ENCODE measurements at regions not wholly inside any gene's neighbourhood (a gene's known extent, or its start where the extent isn't known, plus 50 kb on each side); places are given as distances from the start of the nearest gene placed in this dataset.

DNA sequence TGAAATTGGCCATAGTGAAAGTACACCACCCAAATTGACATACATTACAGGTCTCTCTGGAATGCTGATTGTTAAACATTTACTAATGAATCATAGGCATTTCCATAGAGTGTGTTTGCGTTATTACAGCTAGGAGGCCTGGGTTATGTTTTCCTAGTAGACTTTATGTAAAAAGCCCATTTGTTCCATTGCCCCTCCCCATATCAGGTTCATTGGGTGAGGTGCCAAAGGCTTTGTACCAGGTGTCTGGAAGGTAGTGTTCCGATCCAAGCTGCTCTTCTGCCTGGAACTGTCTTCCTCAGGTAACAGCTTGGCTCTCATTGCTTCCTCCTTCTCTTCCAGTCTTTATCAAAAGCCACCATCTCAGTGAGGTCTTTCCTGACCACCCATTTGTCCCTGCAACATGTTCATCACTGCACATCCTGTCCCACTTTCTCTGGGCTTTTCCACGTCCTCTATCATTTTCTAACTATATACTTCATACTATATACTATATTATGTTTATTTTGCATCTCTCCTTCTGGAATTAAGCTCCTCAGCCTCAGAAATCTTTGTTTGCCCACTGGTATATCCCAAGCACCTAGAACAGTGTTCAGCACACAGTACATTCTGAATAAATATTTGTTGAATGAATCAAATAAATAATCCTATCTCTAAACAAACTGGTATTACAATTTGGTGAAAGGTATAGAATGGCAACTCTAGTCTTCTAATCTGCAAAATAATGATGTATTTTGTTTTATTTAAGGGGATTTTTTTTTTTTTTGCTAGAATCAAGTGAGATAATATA, 252.3 kb downstream of the KTN1 start:
- no peaks in the 10 kb centered on the region for H3K27me3 ChIP-seq (ENCODE audit: control insufficient read depth in 3 of 3, insufficient read depth in 3 of 3, low read length in 2 of 3)
- 55 to 81% methylated on average over 3 of the region's 3 CpGs for WGBS, 2 donors
- H3K36me3 ChIP-seq (ENCODE audit: control insufficient read depth in 4 of 4, insufficient read depth in 4 of 4, low read length in 4 of 4): no peaks in the 10 kb centered on the region
- no peaks in the 10 kb centered on the region for H3K9me3 ChIP-seq (ENCODE audit: control insufficient read depth in 4 of 4, insufficient read depth in 3 of 4, low read length in 3 of 4)
- H3K4me3 ChIP-seq: no peak overlapping the region
- H3K9ac ChIP-seq (ENCODE audit: insufficient read depth in 1 of 2, low read length in 2 of 2): no peak overlapping the region
- DNase-seq: peak in 2 of 3 donors; percentile 47 to 66
- peaks cover 0 to 3% (median 0%) of the 10 kb centered on the region in 5 donors for H3K4me1 ChIP-seq (ENCODE audit: control insufficient read depth in 5 of 5, insufficient read depth in 5 of 5, low read length in 5 of 5)
- H3K27ac ChIP-seq (ENCODE audit: low read depth in 1 of 2, low read length in 1 of 2): no peak overlapping the region
- ATAC-seq (ENCODE audit: insufficient read depth, low FRiP score): no peak
- TF ChIP-seq, protein P1, sequence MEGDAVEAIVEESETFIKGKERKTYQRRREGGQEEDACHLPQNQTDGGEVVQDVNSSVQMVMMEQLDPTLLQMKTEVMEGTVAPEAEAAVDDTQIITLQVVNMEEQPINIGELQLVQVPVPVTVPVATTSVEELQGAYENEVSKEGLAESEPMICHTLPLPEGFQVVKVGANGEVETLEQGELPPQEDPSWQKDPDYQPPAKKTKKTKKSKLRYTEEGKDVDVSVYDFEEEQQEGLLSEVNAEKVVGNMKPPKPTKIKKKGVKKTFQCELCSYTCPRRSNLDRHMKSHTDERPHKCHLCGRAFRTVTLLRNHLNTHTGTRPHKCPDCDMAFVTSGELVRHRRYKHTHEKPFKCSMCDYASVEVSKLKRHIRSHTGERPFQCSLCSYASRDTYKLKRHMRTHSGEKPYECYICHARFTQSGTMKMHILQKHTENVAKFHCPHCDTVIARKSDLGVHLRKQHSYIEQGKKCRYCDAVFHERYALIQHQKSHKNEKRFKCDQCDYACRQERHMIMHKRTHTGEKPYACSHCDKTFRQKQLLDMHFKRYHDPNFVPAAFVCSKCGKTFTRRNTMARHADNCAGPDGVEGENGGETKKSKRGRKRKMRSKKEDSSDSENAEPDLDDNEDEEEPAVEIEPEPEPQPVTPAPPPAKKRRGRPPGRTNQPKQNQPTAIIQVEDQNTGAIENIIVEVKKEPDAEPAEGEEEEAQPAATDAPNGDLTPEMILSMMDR (IDR thresholded peaks at IDR 0.05; ENCODE audit: control extremely low read depth, extremely low read depth): no peak

DNA sequence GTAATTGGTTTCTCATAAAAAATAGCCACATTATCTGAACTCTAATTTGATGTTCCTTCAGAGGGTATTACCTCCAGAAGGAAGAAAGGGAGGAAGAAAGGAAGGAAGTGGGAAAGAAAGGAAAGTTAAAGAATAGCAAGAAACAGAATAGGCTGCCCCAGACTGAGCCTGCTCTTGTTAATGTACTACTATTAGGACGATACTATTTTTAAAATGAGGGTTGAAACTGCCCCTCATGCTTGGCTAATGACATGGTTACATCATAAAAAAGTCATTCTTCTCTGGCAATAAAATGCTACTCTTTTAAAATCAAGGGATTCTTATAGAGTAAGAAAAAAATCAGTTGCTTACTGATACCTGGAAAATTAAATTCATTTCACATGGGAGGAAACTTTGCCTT, 253.0 kb downstream of the KTN1 start:
- 77 to 79% methylated on average over 1 of the region's 1 CpG for WGBS, 2 donors
- no peak overlapping the region for H3K9ac ChIP-seq (ENCODE audit: insufficient read depth in 1 of 2, low read length in 2 of 2)
- H3K27ac ChIP-seq (ENCODE audit: low read depth in 1 of 2, low read length in 1 of 2): no peak overlapping the region
- H3K9me3 ChIP-seq (ENCODE audit: control insufficient read depth in 4 of 4, insufficient read depth in 3 of 4, low read length in 3 of 4): no peaks in the 10 kb centered on the region
- peaks cover 0 to 3% (median 0%) of the 10 kb centered on the region in 5 donors for H3K4me1 ChIP-seq (ENCODE audit: control insufficient read depth in 5 of 5, insufficient read depth in 5 of 5, low read length in 5 of 5)
- DNase-seq: no peak
- H3K36me3 ChIP-seq (ENCODE audit: control insufficient read depth in 4 of 4, insufficient read depth in 4 of 4, low read length in 4 of 4): no peaks in the 10 kb centered on the region
- no peak for ATAC-seq (ENCODE audit: insufficient read depth, low FRiP score)
- H3K27me3 ChIP-seq (ENCODE audit: control insufficient read depth in 3 of 3, insufficient read depth in 3 of 3, low read length in 2 of 3): no peaks in the 10 kb centered on the region
- TF ChIP-seq, protein P1 (IDR thresholded peaks at IDR 0.05; ENCODE audit: control extremely low read depth, extremely low read depth): no peak
- H3K4me3 ChIP-seq: no peak overlapping the region

- no peak for DNase-seq
- Histone ChIP-seq H3K4me3 (no peak overlapping the region), H3K9me3 (ENCODE audit: control insufficient read depth in 4 of 4, insufficient read depth in 3 of 4, low read length in 3 of 4) (no peaks in the 10 kb centered on the region), H3K36me3 (ENCODE audit: control insufficient read depth in 4 of 4, insufficient read depth in 4 of 4, low read length in 4 of 4) (no peaks in the 10 kb centered on the region), H3K9ac (ENCODE audit: insufficient read depth in 1 of 2, low read length in 2 of 2) (no peak overlapping the region), H3K4me1 (ENCODE audit: control insufficient read depth in 5 of 5, insufficient read depth in 5 of 5, low read length in 5 of 5) (peaks cover 0 to 3% (median 0%) of the 10 kb centered on the region in 5 donors), H3K27me3 (ENCODE audit: control insufficient read depth in 3 of 3, insufficient read depth in 3 of 3, low read length in 2 of 3) (no peaks in the 10 kb centered on the region), H3K27ac (ENCODE audit: low read depth in 1 of 2, low read length in 1 of 2) (no peak overlapping the region)
- WGBS, 2 donors: 68 to 81% methylated on average over 2 of the region's 2 CpGs
- no peak for ATAC-seq (ENCODE audit: insufficient read depth, low FRiP score)
- TF ChIP-seq, protein P1 (IDR thresholded peaks at IDR 0.05; ENCODE audit: control extremely low read depth, extremely low read depth): no peak
Observed at GRCh38 chr14:55834390-55834789, 254.4 kb downstream of the KTN1 start.

All from lung (tissue), 11 donors.